ENCODE measurements at regions not wholly inside any gene's neighbourhood (a gene's known extent, or its start where the extent isn't known, plus 50 kb on each side); places are given as distances from the start of the nearest gene placed in this dataset.

- in situ Hi-C loops (cut with HindIII; ENCODE audit: low sequenced_read_pairs), result loop anchor here (5.0 kb wide), 1 partner anchor 81 kb away; no protein-coding TSS in a partner anchor
Observed at GRCh38 chr3:42345811-42346210, 64.6 kb downstream of the LYZL4 start.

GRCh38 chr3:42340466-42340865 lies 69.9 kb downstream of the LYZL4 start:
- in situ Hi-C loops (cut with HindIII; ENCODE audit: low sequenced_read_pairs), result no loop called here

- in situ Hi-C loops (cut with HindIII; ENCODE audit: low sequenced_read_pairs), result no loop called here
Observed at GRCh38 chr3:42339321-42339720, 71.1 kb downstream of the LYZL4 start.

- in situ Hi-C loops (cut with HindIII; ENCODE audit: low sequenced_read_pairs), result no loop called here
Observed at GRCh38 chr3:42336103-42336502, 70.1 kb upstream of the CCK start.

- in situ Hi-C loops (cut with HindIII; ENCODE audit: low sequenced_read_pairs), result no loop called here
Observed at GRCh38 chr3:42317137-42317536, 51.2 kb upstream of the CCK start.

All from endothelial cell of hepatic sinusoid (primary cell).